HG03025 (cell line): ENCODE measurements at regions not wholly inside any gene's neighbourhood (a gene's known extent, or its start where the extent isn't known, plus 50 kb on each side); places are given as distances from the start of the nearest gene placed in this dataset.

ENCODE experiments used
- ATAC-seq: cut with Tn5 transposase; IDR thresholded peaks from one replicate; pipeline ENCODE4 v1.9.1; 2021; ENCODE audit warnings: mild to moderate bottlenecking, moderate library complexity; ENCODE audit not compliant: unreplicated experiment, low FRiP score

GRCh38 chr1:58908561-58909560 lies 125.0 kb upstream of the JUN start:
- no peak for ATAC-seq

GRCh38 chr1:58909914-58910681 lies 126.3 kb upstream of the JUN start:
- ATAC-seq, result no peak

GRCh38 chr1:58911841-58912499 lies 128.1 kb upstream of the JUN start:
- no peak for ATAC-seq

DNA sequence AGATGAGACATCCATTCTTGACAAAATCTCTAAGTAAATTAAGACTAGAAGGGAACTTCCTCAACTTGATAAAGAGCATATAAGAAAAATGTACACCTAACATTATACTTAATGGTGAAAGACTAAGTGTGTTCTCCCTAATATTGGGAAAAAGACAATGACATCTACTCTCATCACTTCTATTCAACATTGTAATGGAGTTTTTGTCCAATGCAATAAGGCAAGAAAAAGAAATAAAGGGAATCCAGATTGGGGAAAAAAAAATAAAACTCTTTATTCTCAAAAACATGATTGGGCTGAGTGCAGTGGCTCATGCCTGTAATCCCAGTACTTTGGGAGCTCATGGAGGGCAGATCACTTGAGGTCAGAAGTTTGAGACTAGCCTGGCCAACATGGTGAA lies 131.1 kb upstream of the JUN start:
- no peak for ATAC-seq

GRCh38 chr1:58917436-58917835 lies 133.6 kb upstream of the JUN start:
- no peak for ATAC-seq

- no peak for ATAC-seq
These were observed 135.5 kb upstream of the JUN start for GRCh38 chr1:58919226-58919958.

- ATAC-seq, result no peak
These were observed 136.1 kb upstream of the JUN start for GRCh38 chr1:58919959-58920321.

GRCh38 chr1:58921342-58921741 lies 137.5 kb upstream of the JUN start:
- ATAC-seq, result no peak

GRCh38 chr1:58921751-58922150 lies 137.9 kb upstream of the JUN start:
- no peak for ATAC-seq

- no peak for ATAC-seq
These were observed 138.6 kb upstream of the JUN start for GRCh38 chr1:58922302-58923089.

GRCh38 chr1:58923090-58923470 lies 139.2 kb upstream of the JUN start:
- ATAC-seq, result no peak

DNA sequence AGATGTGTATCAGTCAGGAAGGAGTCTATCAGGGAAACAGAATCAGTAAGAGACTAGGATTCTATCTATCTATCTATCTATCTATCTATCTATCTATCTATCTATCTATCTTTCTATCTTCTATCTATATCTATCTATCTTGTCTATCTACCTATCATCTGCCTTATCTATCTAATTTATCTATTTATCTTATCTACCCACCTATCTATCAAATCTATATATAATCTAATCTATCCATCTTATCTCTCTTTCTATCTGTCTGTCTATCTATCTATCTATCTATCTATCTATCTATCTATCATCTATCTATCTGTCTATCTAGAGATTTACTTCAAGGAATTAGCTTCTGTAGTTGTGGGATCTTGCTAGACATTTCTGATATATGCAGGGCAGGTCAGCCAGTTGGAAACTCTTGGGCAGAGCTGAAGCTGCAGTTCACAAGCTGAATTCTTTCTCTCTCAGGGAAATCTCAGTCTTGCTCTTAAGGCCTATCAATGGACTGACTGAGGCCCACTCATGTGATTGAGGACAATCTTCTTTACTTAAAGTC lies 140.2 kb upstream of the JUN start:
- ATAC-seq, result no peak

GRCh38 chr1:58924821-58925220 lies 141.0 kb upstream of the JUN start:
- no peak for ATAC-seq

DNA sequence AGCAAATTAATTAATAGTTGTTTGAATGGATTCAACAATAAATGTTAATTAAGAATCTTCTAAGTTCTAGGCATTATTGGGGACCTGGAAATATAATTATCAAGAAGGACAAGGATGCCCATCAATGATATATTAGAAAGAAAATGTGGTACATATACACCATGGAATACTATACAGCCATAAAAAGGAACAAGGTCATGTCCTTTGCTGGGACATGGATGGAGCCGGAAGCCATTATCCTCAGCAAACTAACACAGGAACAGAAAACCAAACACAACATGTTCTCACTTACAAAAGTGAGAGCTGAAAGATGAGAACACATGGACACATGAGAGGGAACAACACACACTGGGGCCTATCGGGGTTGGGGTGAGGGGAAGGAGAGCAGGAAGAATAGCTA lies 141.4 kb upstream of the JUN start:
- ATAC-seq, result no peak

GRCh38 chr1:58926152-58926551 lies 142.3 kb upstream of the JUN start:
- no peak for ATAC-seq

GRCh38 chr1:58927041-58927721 lies 143.3 kb upstream of the JUN start:
- no peak for ATAC-seq

DNA sequence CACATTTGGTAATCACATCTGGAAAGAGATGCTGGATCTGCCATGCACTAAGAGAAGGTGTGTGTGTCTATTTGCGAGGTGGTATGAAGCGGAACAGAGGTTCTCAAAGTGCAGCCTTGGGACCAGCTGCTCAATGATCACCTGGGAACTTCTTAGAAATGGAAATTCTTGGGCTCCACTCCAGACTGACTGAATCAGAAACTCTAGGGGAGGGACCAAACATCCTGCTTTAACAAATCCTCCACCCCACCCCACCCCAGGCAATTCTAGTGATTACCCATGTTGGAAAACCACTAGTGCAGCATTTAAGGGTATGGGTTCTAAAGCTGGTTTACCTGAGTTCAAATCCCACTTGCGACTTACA lies 143.9 kb upstream of the JUN start:
- no peak for ATAC-seq

GRCh38 chr1:58928514-58928913 lies 144.7 kb upstream of the JUN start:
- ATAC-seq, result no peak
